Keratinocyte (primary cell): ENCODE measurements at regions not wholly inside any gene's neighbourhood (a gene's known extent, or its start where the extent isn't known, plus 50 kb on each side); places are given as distances from the start of the nearest gene placed in this dataset.

ENCODE experiments used
- DNase-seq: peaks from one replicate; pipeline ENCODE4 v3.0.0-alpha.2; 2011; ENCODE audit warnings: low read depth, missing footprints, low spot score
- FAIRE-seq: peaks from 2 replicates; lab custom pipeline; 2011; peaks lifted over from hg19 to GRCh38; lab: Jason Lieb, UNC
- H2AFZ ChIP-seq: 2 replicates; pipeline ENCODE4 v1.6.0; 2012; ENCODE audit warnings: low read length, control low read depth, inconsistent platforms; ENCODE audit not compliant: control insufficient read depth
- H3K27ac ChIP-seq: 2 replicates; pipeline ENCODE4 v1.5.1; 2011; ENCODE audit warnings: low read length; ENCODE audit not compliant: control insufficient read depth, insufficient read depth
- H3K27me3 ChIP-seq: 3 replicates; pipeline ENCODE4 v1.6.0; 2011; ENCODE audit warnings: low read length; ENCODE audit not compliant: control insufficient read depth, insufficient read depth; ENCODE audit errors: extremely low read depth
- H3K36me3 ChIP-seq, 2 experiments: 2 replicates in 1 of 2; 3 replicates in 1 of 2; pipeline ENCODE4 v1.5.1; 2011; ENCODE audit warnings: low read length in 2 of 2, mild to moderate bottlenecking in 1 of 2; ENCODE audit not compliant: control insufficient read depth in 2 of 2, insufficient read depth in 2 of 2; ENCODE audit errors: extremely low read depth in 1 of 2
- H3K4me1 ChIP-seq: 3 replicates; pipeline ENCODE4 v1.5.1; 2011; ENCODE audit warnings: low read length; ENCODE audit not compliant: control insufficient read depth, insufficient read depth; ENCODE audit errors: extremely low read depth
- H3K4me2 ChIP-seq: 3 replicates; pipeline ENCODE4 v1.6.0; 2011; ENCODE audit warnings: low read depth, low read length; ENCODE audit not compliant: control insufficient read depth, insufficient read depth; ENCODE audit errors: extremely low read depth
- H3K4me3 ChIP-seq, 3 experiments: fragments of 200-600 bp in 1 of 3; sonication (generic) in 1 of 3; 2 replicates in 2 of 3; 3 replicates in 1 of 3; pipeline ENCODE4 v1.5.1; 2011 to 2016; ENCODE audit warnings: low read length in 3 of 3, mild to moderate bottlenecking in 3 of 3, control low read depth in 2 of 3, inconsistent platforms in 1 of 3, low read depth in 1 of 3, mixed read lengths in 1 of 3, mixed run types in 1 of 3, moderate library complexity in 1 of 3; ENCODE audit not compliant: control insufficient read depth in 2 of 3, insufficient read depth in 2 of 3; ENCODE audit errors: extremely low read depth in 1 of 3
- H3K79me2 ChIP-seq: 2 replicates; pipeline ENCODE4 v1.6.0; 2012; ENCODE audit warnings: low read length; ENCODE audit not compliant: control insufficient read depth, insufficient read depth
- H3K9ac ChIP-seq: 3 replicates; pipeline ENCODE4 v1.6.0; 2011; ENCODE audit warnings: low read length; ENCODE audit not compliant: control insufficient read depth, insufficient read depth; ENCODE audit errors: extremely low read depth
- H3K9me1 ChIP-seq: 3 replicates; pipeline ENCODE4 v1.6.0; 2011; ENCODE audit warnings: low read length; ENCODE audit not compliant: control insufficient read depth, insufficient read depth; ENCODE audit errors: extremely low read depth
- H3K9me3 ChIP-seq: 2 replicates; pipeline ENCODE4 v1.5.1; 2012; ENCODE audit warnings: low read depth, low read length; ENCODE audit not compliant: control insufficient read depth
- H4K20me1 ChIP-seq: 3 replicates; pipeline ENCODE4 v1.6.0; 2011; ENCODE audit warnings: low read length; ENCODE audit not compliant: control insufficient read depth, insufficient read depth; ENCODE audit errors: extremely low read depth
- CTCF ChIP-seq, 3 experiments: IDR thresholded peaks in 1 of 3; conservative IDR thresholded peaks in 1 of 3; optimal IDR thresholded peaks in 1 of 3; 2 replicates in 2 of 3; 3 replicates in 1 of 3; pipeline versions ENCODE3 to v1.5.1; 2011; ENCODE audit warnings: low read length in 3 of 3, mild to moderate bottlenecking in 3 of 3, moderate library complexity in 2 of 3, control low read depth in 1 of 3, inconsistent platforms in 1 of 3; ENCODE audit not compliant: insufficient read depth in 2 of 3; ENCODE audit errors: extremely low read depth in 1 of 3
- EZH2 ChIP-seq: IDR thresholded peaks from one replicate; pipeline ENCODE4 v1.6.1; 2012; ENCODE audit warnings: inconsistent platforms, mild to moderate bottlenecking, low read length, moderate library complexity
- dilution Hi-C: fragments of 300-500 bp; cut with MboI; formaldehyde crosslinking; loops from one replicate; pipeline ENCODE4 v1.7.0; 2020; ENCODE audit warnings: low sequenced_read_pairs; ENCODE audit not compliant: extremely low pct_ligation_motif_present

- Histone ChIP-seq H3K4me2 (no peak overlapping the region), H3K4me1 (no peaks in the 10 kb centered on the region), H3K9me3 (no peaks in the 10 kb centered on the region), H3K27ac (no peak overlapping the region), H4K20me1 (no peaks in the 10 kb centered on the region), H3K4me3 (no peak overlapping the region), H3K9ac (no peak overlapping the region), H2AFZ (no peak overlapping the region), H3K27me3 (no peaks in the 10 kb centered on the region), H3K36me3 (no peaks in the 10 kb centered on the region), H3K79me2 (no peaks in the 10 kb centered on the region), H3K9me1 (no peaks in the 10 kb centered on the region)
- TF ChIP-seq EZH2 = no peak
- no peak for TF ChIP-seq CTCF (optimal IDR thresholded peaks at IDR 0.05 in 1 of 3, IDR thresholded peaks at IDR 0.05 in 1 of 3, conservative IDR thresholded peaks at IDR 0.05 in 1 of 3; ENCODE audit: extremely low read depth in 1 of 3, insufficient read depth in 2 of 3, low read length in 3 of 3)
- FAIRE-seq (no peak), DNase-seq (no peak)
- dilution Hi-C loops = no loop called here
Observed at GRCh38 chr15:98333251-98333650, 315.1 kb upstream of the IGF1R start.

GRCh38 chr15:98342911-98343310 is 305.4 kb upstream of the IGF1R start:
- Histone ChIP-seq H3K9ac (no peak overlapping the region), H3K27ac (no peak overlapping the region), H3K4me3 (no peak overlapping the region), H3K27me3 (no peaks in the 10 kb centered on the region), H3K4me1 (no peaks in the 10 kb centered on the region), H3K9me3 (no peaks in the 10 kb centered on the region), H3K9me1 (no peaks in the 10 kb centered on the region), H4K20me1 (no peaks in the 10 kb centered on the region), H3K4me2 (no peak overlapping the region), H2AFZ (no peak overlapping the region), H3K79me2 (no peaks in the 10 kb centered on the region), H3K36me3 (no peaks in the 10 kb centered on the region)
- TF ChIP-seq CTCF (optimal IDR thresholded peaks at IDR 0.05 in 1 of 3, IDR thresholded peaks at IDR 0.05 in 1 of 3, conservative IDR thresholded peaks at IDR 0.05 in 1 of 3; ENCODE audit: extremely low read depth in 1 of 3, insufficient read depth in 2 of 3, low read length in 3 of 3) (no peak), EZH2 (no peak)
- dilution Hi-C loops = no loop called here
- FAIRE-seq (no peak), DNase-seq (no peak)
